Kidney (tissue), 13 donors: ENCODE measurements at regions not wholly inside any gene's neighbourhood (a gene's known extent, or its start where the extent isn't known, plus 50 kb on each side); places are given as distances from the start of the nearest gene placed in this dataset.
"Not testable (repeated sequence)": the region's sequence is repeated elsewhere in the genome, so short reads cannot be mapped to it uniquely, and the experiment has no call there.

Experiments
- DNase-seq, 5 donors: peaks; one replicate each; pipeline ENCODE4 v3.0.0-alpha.2; 2013 to 2020
- FAIRE-seq: peaks from 2 replicates; lab custom pipeline; 2012; peaks lifted over from hg19 to GRCh38; lab: Jason Lieb, UNC
- H3K27ac ChIP-seq, 2 donors: one replicate each; pipeline ENCODE4 v1.7.0; 2013; ENCODE audit warnings: low read depth in 2 of 2, low read length in 2 of 2, inconsistent platforms in 1 of 2
- H3K27me3 ChIP-seq: one replicate; pipeline ENCODE4 v1.7.1; 2013; ENCODE audit warnings: low read length, inconsistent platforms; ENCODE audit not compliant: control insufficient read depth, insufficient read depth
- H3K36me3 ChIP-seq, 3 donors: one replicate each; pipeline versions ENCODE4 v1.7.0 to v1.7.1; 2013; ENCODE audit warnings: low read length in 3 of 3, control low read depth in 1 of 3, inconsistent platforms in 1 of 3; ENCODE audit not compliant: insufficient read depth in 3 of 3, control insufficient read depth in 2 of 3
- H3K4me1 ChIP-seq, 3 donors: one replicate each; pipeline versions ENCODE4 v1.7.0 to v1.7.1; 2013; ENCODE audit warnings: low read length in 3 of 3, inconsistent platforms in 1 of 3, low read depth in 1 of 3; ENCODE audit not compliant: control insufficient read depth in 2 of 3, insufficient read depth in 2 of 3
- H3K4me3 ChIP-seq, 3 donors: one replicate each; pipeline versions ENCODE4 v1.7.0 to v1.8.1; 2013; ENCODE audit warnings: low read length in 3 of 3, control low read depth in 1 of 3, inconsistent platforms in 1 of 3
- H3K9ac ChIP-seq, 3 donors: one replicate each; pipeline versions ENCODE4 v1.7.0 to v1.7.1; 2013; ENCODE audit warnings: low read length in 3 of 3, control low read depth in 1 of 3, inconsistent platforms in 1 of 3
- H3K9me3 ChIP-seq, 3 donors: one replicate each; pipeline versions ENCODE4 v1.7.0 to v1.7.1; 2013; ENCODE audit warnings: low read length in 3 of 3, control low read depth in 1 of 3, inconsistent platforms in 1 of 3; ENCODE audit not compliant: control insufficient read depth in 2 of 3, insufficient read depth in 1 of 3
- CTCF ChIP-seq: IDR thresholded peaks from 3 replicates; pipeline ENCODE4 v1.5.1; 2012; ENCODE audit warnings: mild to moderate bottlenecking, moderate library complexity, borderline replicate concordance; ENCODE audit not compliant: insufficient read depth; ENCODE audit errors: extremely low read depth
- intact Hi-C: fragments of 100-400 bp; cut with DNase I; formaldehyde crosslinking; loops from one replicate; pipeline ENCODE4 v1.11.1; 2022
- donor health status: control.
- donor health status: control.
- donor health status: control.
- donor health status: control.
- donor health status: control.
- donor health status: DM: yes; HTN: yes; CAD: no.
- donor health status: Normal renal cell carcinoma (clear cell type).

GRCh38 chr4:156113138-156113765 is 159.6 kb upstream of the CTSO start:
- Histone ChIP-seq H3K27ac (no peak overlapping the region), H3K9me3 (no peaks in the 10 kb centered on the region), H3K4me1 (no peaks in the 10 kb centered on the region), H3K9ac (no peak overlapping the region), H3K36me3 (no peaks in the 10 kb centered on the region), H3K27me3 (no peaks in the 10 kb centered on the region), H3K4me3 (no peak overlapping the region)
- no peak for TF ChIP-seq CTCF
- FAIRE-seq (no peak), DNase-seq (peak in 1 of 5 donors; percentile 28)
- intact Hi-C loops = no loop called here

- Histone ChIP-seq H3K4me1 (no peaks in the 10 kb centered on the region), H3K27me3 (no peaks in the 10 kb centered on the region), H3K9ac (no peak overlapping the region), H3K27ac (no peak overlapping the region), H3K9me3 (no peaks in the 10 kb centered on the region), H3K36me3 (no peaks in the 10 kb centered on the region), H3K4me3 (no peak overlapping the region)
- no peak for TF ChIP-seq CTCF
- intact Hi-C loops = no loop called here
- DNase-seq = no peak
- no peak for FAIRE-seq
Observed at GRCh38 chr4:156111686-156112085, 158.0 kb upstream of the CTSO start.

DNA sequence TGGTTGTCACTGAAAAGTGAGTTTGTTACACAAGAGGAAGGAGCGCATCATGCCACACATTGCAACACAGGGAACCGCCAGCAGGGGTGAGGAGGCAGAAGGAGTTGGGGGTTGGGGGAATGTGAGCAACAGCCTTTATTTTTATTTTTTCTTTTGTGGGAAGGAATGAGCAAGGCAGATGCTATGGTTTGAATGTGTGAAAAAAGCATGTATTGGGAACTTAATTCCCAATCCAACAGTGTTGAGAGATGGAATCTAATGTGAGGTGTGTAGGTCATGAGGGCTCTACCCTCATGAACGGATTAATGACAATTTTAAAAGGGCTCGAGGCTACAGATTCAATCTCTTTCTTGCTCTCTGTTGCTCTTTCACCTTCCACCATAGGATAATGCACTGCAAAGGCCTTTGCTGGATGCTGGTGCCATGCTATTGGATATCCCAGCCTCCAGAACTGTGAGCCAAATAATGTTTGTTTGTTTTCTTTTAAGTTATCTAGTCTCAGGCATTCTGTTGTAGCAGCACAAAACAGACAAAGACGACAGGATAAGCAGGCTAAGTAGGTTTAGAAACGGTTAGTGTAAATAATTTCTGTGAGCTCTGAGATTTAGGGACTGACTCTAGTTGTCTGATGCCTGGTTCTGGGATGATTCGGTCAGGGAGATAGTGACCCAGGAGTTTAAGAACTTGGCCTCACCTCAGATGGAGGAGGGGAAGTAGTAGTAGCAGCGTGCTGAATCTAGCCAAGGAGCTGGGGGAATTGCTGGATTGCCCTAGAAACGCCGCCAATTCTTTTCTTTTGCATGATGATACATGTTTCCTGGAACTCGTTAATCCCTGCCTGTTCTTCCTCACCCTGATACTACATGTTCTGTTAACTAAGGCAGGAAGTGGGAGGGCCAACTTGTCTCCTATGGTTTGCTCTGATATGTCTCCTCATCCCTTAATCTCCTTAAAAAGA is 156.6 kb upstream of the CTSO start:
- Histone ChIP-seq H3K27me3 (no peaks in the 10 kb centered on the region), H3K9me3 (no peaks in the 10 kb centered on the region), H3K4me3 (no peak overlapping the region), H3K9ac (no peak overlapping the region), H3K4me1 (no peaks in the 10 kb centered on the region), H3K27ac (no peak overlapping the region), H3K36me3 (no peaks in the 10 kb centered on the region)
- FAIRE-seq (no peak), DNase-seq (peak in 1 of 5 donors; percentile 63)
- TF ChIP-seq CTCF = no peak
- intact Hi-C loops = no loop called here

DNA sequence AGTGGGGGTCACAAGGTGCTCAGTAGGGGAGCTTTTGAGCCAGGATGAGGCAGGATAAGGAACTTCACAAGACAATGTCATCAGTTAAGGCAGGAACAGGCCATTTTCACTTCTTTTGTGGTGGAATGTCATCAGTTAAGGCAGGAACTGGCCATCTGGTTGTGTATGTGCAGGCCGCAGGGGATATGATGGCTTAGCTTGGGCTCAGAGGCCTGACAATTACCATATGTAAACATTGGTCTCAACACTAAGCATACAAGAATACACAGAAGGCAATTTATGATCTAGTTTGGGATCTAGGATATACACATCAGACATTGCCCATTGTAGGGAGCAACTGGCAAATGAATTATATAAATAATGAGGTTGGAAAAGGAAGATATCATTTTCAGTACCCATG is 155.4 kb upstream of the CTSO start:
- FAIRE-seq, H3K36me3 ChIP-seq, DNase-seq, H3K9ac ChIP-seq, H3K4me1 ChIP-seq, H3K27me3 ChIP-seq, H3K27ac ChIP-seq, H3K9me3 ChIP-seq, H3K4me3 ChIP-seq, intact Hi-C loops: not testable (repeated sequence)
